Glomerular visceral epithelial cell (primary cell): ENCODE measurements at regions not wholly inside any gene's neighbourhood (a gene's known extent, or its start where the extent isn't known, plus 50 kb on each side); places are given as distances from the start of the nearest gene placed in this dataset.

Source experiments
- DNase-seq: peaks from one replicate; pipeline ENCODE4 v3.0.0-alpha.2; 2016; ENCODE audit errors: extremely low spot score

GRCh38 chr11:95387325-95387724, 156.3 kb upstream of the SESN3 start:
- no peak for DNase-seq

DNA sequence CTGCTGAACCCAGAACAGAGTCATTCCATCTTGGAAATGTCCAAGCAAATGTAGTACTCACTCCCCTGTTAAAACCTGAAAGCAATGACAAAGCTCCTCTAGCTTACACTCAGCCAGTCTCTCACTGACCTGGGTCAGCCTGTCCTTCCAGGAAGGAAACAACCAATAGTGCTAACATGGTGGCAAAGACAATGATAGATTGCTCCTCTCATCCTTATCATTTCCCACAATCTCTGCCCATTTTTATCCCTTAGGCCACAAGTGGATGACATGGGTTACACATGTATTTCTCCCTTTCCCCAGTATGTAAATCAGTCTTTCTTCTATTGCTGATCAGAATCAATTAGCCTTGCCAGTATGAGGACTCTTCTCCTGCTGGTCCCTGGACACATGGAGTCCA, 154.6 kb upstream of the SESN3 start:
- no peak for DNase-seq

DNA sequence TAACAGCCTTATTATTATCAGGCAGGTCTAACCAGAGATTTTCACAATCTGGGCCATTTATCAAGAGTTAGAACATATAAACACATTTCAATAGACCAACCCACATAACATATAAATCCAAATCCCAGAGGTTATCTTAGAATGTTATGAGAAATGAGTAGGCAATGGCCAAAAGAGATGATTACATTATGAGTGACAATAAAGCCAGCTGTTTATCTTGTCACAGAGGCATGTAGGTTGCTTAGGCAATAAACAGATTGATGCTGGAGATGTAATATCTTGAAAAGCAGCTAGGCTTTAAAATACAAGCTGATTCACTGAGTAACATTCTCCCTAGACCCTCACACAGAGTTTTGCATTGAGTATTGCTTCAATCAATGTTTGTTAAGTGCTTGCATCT, 148.5 kb upstream of the SESN3 start:
- no peak for DNase-seq

- DNase-seq: no peak
Measured at GRCh38 chr11:95378789-95379188, 147.8 kb upstream of the SESN3 start.

GRCh38 chr11:95378111-95378510, 147.1 kb upstream of the SESN3 start:
- DNase-seq: no peak

DNA sequence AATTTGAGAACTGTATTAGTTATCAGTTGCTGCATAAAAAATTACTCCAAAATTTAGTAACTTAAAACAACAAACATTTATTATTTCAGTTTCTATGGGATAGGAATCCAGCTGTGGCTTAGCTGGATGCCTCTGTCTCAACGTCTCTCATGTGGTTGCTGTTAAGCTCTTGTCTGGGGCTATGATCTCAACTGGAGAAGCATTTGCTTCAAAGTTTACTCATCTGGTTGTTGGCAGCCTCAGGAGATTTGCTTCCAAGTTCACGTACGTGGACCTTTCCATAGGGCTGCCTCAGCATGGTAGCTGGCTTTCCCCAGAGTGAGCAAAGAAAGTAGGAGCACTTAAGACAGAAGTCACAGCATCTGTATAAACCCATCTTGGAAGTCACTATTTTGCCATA, 144.9 kb upstream of the SESN3 start:
- DNase-seq: no peak

DNA sequence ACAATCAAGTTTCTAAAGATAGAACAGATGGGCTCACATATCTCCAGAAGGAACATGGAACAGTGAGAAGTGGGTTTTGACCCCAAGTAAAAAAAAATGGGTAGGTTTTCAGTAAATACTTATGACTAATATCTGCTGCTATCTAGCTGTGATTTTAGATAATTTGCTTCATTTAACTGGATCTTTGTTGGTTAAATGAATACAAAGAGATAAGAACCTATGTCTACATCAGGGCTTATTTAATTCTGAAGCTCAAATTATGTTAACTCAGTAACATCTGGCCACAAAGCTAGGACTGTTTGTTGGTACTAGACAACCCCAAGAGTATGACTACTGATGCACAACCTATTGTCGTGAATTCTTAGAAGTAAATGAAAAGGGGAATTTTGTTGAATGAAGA, 144.4 kb upstream of the SESN3 start:
- DNase-seq: no peak

GRCh38 chr11:95374105-95374504, 143.1 kb upstream of the SESN3 start:
- DNase-seq: no peak

- DNase-seq: no peak
Measured at GRCh38 chr11:95373241-95373640, 142.2 kb upstream of the SESN3 start.

GRCh38 chr11:95372097-95372656, 141.2 kb upstream of the SESN3 start:
- DNase-seq: no peak

GRCh38 chr11:95371153-95371552, 140.2 kb upstream of the SESN3 start:
- DNase-seq: no peak

GRCh38 chr11:95367726-95368125, 136.7 kb upstream of the SESN3 start:
- DNase-seq: no peak

GRCh38 chr11:95365348-95365747, 134.3 kb upstream of the SESN3 start:
- DNase-seq: no peak

- peak; percentile 31 for DNase-seq
Measured at GRCh38 chr11:95364324-95365295, 133.6 kb upstream of the SESN3 start.

GRCh38 chr11:95363708-95364107, 132.7 kb upstream of the SESN3 start:
- DNase-seq: no peak

GRCh38 chr11:95363164-95363563, 132.2 kb upstream of the SESN3 start:
- DNase-seq: no peak

- no peak for DNase-seq
Measured at GRCh38 chr11:95361180-95361579, 130.2 kb upstream of the SESN3 start.

GRCh38 chr11:95360377-95361075, 129.5 kb upstream of the SESN3 start:
- DNase-seq: no peak

DNA sequence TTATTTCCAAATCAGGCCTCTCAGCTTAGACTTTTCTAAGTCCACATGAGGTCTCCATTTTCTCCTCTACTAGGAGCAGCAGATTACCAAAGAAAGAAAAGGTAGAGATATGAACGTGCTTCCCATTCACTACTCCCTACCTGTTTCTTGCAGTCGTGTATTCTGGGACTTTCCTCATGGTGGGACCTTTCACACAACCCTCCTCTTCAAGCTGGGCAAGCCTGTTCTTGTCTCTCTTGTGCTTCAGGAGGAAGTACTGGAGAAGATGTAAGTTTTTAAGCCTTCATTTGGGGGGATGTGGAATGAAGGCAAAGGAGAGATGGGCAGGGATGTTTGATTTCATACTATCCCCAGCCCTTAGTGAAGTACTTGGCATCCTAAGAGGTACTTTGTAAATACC, 128.8 kb upstream of the SESN3 start:
- DNase-seq: no peak

DNA sequence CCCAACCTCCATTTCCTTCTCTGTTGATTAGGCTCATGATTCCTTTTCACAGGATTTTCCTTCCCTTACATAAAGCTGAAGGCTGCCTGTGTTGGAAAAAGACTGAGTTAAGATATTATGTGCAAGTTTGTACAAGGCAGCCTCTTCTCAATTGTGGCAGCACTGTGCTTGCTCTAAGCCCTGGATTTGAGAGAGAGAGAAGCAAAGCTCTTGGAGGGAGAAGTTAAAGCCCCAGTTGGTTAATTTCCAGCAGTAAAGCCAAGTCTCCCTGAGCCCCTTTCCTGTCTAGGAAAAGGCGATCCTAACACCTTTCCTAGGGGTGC, 128.3 kb upstream of the SESN3 start:
- DNase-seq: no peak

DNA sequence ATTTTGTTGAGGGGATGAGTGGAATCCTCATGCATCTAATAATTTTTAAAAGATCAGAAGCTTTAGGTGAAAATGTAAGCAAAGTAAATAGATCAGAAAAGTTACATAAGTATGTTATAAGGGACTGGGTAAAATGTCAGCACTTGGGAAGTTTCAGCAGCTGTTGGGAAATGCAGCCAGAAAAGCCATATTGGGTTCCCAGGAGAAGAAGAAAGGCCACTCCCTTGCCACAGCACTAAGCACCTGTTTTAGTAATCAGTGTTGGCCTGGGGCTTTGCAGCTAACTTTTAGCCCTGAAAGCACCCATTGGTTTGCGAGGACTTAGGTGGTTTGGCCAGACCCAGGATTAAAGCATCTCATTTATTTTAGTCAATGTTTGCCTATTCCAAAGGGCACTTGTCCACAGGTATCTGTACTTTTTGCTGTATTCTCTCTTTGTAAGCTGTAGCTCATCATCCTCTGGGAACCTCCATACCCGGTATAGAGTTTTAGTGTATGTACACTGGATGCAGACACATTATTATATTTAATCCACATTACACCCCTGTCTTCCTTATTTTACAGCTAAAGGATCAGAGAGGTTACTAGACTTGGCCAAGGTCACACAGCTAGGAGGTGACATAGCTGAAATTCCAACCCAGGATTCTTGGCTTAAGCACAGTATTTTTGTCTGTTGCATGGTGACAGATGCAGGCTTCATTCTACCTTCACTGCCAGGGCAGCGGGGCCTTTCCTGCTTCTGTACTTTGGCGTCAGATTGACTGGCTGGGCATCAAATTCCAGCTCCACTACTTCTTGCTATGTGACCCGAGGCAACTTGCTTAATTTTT, 127.7 kb upstream of the SESN3 start:
- DNase-seq: no peak

GRCh38 chr11:95354304-95354703, 123.3 kb upstream of the SESN3 start:
- DNase-seq: no peak
